Stomach smooth muscle (tissue), 2 donors: ENCODE measurements at regions not wholly inside any gene's neighbourhood (a gene's known extent, or its start where the extent isn't known, plus 50 kb on each side); places are given as distances from the start of the nearest gene placed in this dataset.

ENCODE experiments used
- H3K27ac ChIP-seq: one replicate; pipeline ENCODE4 v1.7.0; 2013; ENCODE audit warnings: mild to moderate bottlenecking, low read length, inconsistent platforms
- H3K27me3 ChIP-seq, 2 donors: one replicate each; pipeline ENCODE4 v1.7.0; 2013; ENCODE audit warnings: low read length in 2 of 2; ENCODE audit not compliant: insufficient read depth in 2 of 2, control insufficient read depth in 1 of 2
- H3K36me3 ChIP-seq, 2 donors: one replicate each; pipeline ENCODE4 v1.7.0; 2013; ENCODE audit warnings: low read length in 2 of 2; ENCODE audit not compliant: control insufficient read depth in 2 of 2, insufficient read depth in 2 of 2
- H3K4me1 ChIP-seq: one replicate; pipeline ENCODE4 v1.7.0; 2013; ENCODE audit warnings: low read length; ENCODE audit not compliant: control insufficient read depth, insufficient read depth
- H3K4me3 ChIP-seq, 2 donors: one replicate each; pipeline ENCODE4 v1.7.0; 2013; ENCODE audit warnings: low read length in 2 of 2
- H3K9ac ChIP-seq, 2 donors: one replicate each; pipeline ENCODE4 v1.7.0; 2013; ENCODE audit warnings: low read length in 2 of 2, mild to moderate bottlenecking in 1 of 2
- H3K9me3 ChIP-seq, 2 donors: one replicate each; pipeline ENCODE4 v1.7.0; 2013; ENCODE audit warnings: low read length in 2 of 2; ENCODE audit not compliant: control insufficient read depth in 2 of 2
- donor health status: healthy.
- donor health status: Pancreatic carcinoma.

- no peak overlapping the region for H3K9ac ChIP-seq
- no peak overlapping the region for H3K27ac ChIP-seq
- no peaks in the 10 kb centered on the region for H3K9me3 ChIP-seq
- no peak overlapping the region for H3K4me3 ChIP-seq
- no peaks in the 10 kb centered on the region for H3K4me1 ChIP-seq
- H3K27me3 ChIP-seq, result no peaks in the 10 kb centered on the region
- H3K36me3 ChIP-seq, result no peaks in the 10 kb centered on the region
Measured at GRCh38 chr6:14729129-14729871, 516.6 kb upstream of the JARID2 start.

DNA sequence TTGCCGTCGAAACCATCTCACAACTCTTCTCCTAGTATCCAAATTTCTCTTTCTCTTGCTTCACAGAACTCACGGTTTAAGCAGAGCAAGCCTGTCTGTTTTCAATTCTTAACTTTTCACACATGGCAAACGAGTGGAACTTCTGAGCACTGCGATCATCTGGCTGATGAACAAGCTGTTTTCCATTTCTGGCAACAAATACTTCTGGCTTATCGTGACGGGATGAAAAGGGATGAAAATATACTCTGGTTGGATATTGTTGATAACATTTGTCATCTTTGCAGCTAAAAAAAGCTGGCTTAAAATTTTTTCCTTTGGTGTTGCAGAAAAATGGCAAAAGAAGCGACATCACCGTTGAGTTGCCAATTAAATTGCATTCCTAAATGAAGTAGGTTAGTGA lies 515.2 kb upstream of the JARID2 start:
- Histone ChIP-seq H3K9ac (no peak overlapping the region), H3K27ac (no peak overlapping the region), H3K36me3 (no peaks in the 10 kb centered on the region), H3K4me3 (no peak overlapping the region), H3K9me3 (no peaks in the 10 kb centered on the region), H3K4me1 (no peaks in the 10 kb centered on the region), H3K27me3 (no peaks in the 10 kb centered on the region)

- no peaks in the 10 kb centered on the region for H3K9me3 ChIP-seq
- no peaks in the 10 kb centered on the region for H3K27me3 ChIP-seq
- no peak overlapping the region for H3K27ac ChIP-seq
- H3K9ac ChIP-seq, result no peak overlapping the region
- no peaks in the 10 kb centered on the region for H3K36me3 ChIP-seq
- H3K4me3 ChIP-seq, result no peak overlapping the region
- no peaks in the 10 kb centered on the region for H3K4me1 ChIP-seq
Measured at GRCh38 chr6:14731611-14732010, 514.3 kb upstream of the JARID2 start.

GRCh38 chr6:14732226-14732843 lies 513.5 kb upstream of the JARID2 start:
- Histone ChIP-seq H3K27me3 (no peaks in the 10 kb centered on the region), H3K27ac (no peak overlapping the region), H3K4me3 (no peak overlapping the region), H3K36me3 (no peaks in the 10 kb centered on the region), H3K4me1 (no peaks in the 10 kb centered on the region), H3K9me3 (no peaks in the 10 kb centered on the region), H3K9ac (no peak overlapping the region)

DNA sequence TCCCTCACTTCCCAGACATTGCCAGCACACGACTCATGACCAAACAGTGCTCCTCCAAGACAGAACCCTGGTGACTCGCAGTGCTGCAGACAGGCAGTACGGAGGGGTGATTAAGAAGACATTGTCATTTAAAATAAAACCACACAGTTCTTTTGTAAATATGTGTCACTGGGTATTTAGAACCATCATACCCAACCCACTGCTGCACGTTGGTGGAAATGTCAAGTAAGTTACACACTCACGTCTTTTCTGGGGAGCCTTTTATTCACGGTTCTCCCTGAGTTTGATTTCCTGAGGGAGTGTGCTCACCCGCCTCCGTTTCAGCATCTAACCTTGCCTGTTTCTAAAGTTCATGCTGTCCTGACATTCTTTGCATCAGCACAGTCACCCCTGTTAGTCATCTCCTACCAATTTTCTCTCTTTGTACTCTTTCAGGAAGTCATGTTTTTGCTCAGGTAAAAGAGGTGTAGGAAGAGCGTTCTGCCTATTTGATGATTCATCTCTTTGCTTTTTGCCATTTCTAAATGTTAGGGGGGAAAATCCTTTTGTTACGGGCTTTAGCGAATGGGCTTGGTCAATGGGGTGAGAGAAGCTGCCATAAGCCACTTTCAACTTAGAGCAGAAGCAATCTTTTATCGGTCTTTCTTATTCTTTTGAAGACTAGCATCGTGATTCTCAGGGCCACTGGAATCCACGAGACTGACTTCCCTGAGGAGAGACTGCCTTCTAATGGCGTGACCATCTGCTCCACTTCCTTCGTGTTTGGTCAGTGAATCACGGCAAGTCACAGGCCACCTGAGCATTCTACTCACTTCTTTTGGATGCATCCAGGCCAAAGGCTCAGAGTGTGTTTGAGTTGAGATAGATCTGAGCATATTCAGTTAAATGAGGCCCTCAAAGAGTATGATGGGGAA lies 512.8 kb upstream of the JARID2 start:
- H3K9ac ChIP-seq, result no peak overlapping the region
- no peak overlapping the region for H3K4me3 ChIP-seq
- H3K36me3 ChIP-seq, result no peaks in the 10 kb centered on the region
- no peaks in the 10 kb centered on the region for H3K9me3 ChIP-seq
- no peak overlapping the region for H3K27ac ChIP-seq
- no peaks in the 10 kb centered on the region for H3K4me1 ChIP-seq
- no peaks in the 10 kb centered on the region for H3K27me3 ChIP-seq

DNA sequence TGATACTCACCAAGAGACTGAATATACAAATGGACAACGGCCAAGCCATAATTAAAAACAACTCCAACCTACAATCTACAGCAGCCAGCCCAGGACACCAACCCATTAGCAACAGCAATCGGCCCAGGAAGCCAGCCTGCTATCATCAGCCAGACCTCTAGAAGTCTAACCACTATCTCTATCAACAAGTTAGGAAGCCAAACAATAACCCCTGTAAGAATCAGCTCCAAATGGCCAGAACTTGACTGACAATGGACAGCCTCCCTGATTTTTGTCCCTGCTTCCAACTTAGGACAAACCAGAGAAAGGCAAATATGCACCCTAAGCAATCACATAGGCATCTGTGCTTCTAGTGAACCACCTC lies 511.8 kb upstream of the JARID2 start:
- Histone ChIP-seq H3K27ac (no peak overlapping the region), H3K4me1 (no peaks in the 10 kb centered on the region), H3K9me3 (no peaks in the 10 kb centered on the region), H3K36me3 (no peaks in the 10 kb centered on the region), H3K9ac (no peak overlapping the region), H3K4me3 (no peak overlapping the region), H3K27me3 (no peaks in the 10 kb centered on the region)

DNA sequence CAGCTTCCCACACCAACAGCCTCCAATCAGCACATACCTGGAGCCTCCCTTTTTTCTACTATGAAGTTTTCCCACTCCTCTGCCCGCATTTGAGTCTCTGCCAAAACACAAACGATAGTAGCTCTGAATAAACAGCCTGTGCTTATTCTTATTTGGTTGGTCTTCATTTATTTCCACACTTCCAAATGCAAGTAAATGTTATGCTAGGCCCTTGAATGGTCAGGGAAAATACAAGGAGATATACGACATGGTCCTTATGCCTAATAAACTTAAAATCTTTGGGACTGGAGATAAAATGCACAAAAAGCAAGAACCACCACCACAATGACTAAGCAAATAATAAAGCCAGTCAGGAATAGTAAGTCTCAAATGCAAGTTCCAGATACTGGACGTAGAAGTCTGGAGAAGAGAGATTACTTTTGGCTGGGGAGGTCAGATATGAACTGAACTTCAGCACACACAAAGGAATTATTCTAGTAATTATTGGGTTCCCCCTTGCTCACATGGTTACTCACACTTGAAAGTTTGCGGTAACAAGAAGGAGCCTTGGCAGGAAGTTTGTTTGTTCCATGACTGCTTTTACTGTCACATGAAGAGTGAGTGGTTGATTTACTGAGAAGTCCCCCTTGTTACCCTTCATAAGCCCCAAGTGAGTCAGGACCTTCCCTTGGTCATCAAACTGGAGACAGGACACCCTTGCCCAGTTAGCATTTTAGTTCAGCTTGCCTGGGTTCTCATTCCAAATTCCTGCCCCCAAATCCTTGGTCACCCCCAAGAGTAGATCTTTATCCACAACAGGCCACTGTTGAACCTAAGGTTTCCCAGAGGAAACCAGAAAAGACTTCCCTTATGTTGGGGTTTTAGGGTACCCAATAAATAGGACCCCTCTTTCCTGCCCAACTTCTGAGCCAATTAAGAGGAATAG lies 511.2 kb upstream of the JARID2 start:
- H3K27ac ChIP-seq, result no peak overlapping the region
- no peaks in the 10 kb centered on the region for H3K27me3 ChIP-seq
- no peaks in the 10 kb centered on the region for H3K9me3 ChIP-seq
- H3K4me1 ChIP-seq, result no peaks in the 10 kb centered on the region
- no peak overlapping the region for H3K4me3 ChIP-seq
- H3K9ac ChIP-seq, result no peak overlapping the region
- H3K36me3 ChIP-seq, result no peaks in the 10 kb centered on the region

DNA sequence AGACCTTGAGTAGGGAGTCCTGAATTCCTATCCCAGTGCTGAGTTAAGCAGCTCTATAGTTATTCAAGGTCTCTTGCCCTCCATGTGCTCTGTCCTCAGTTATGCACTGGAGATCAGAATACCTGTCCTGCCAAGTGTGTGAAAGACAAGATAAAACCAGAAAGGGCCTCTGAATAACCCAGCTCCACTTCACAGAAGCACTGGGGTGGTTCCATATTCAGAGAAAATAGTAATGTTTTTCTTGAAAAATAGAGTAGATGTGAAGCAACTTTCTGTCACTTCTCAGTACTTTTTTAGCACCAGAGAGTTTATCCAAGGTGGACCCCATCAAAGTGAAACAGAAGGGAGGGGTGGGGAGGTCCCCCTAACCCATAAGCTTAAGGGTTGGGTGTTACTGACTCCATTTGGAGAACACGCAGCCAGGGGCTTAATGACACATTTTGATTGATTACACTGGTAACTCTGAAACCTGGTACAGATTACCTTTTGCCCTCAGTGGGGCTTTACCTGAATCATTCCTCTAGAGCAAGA lies 509.8 kb upstream of the JARID2 start:
- Histone ChIP-seq H3K4me3 (no peak overlapping the region), H3K9ac (no peak overlapping the region), H3K27ac (no peak overlapping the region), H3K27me3 (no peaks in the 10 kb centered on the region), H3K36me3 (no peaks in the 10 kb centered on the region), H3K4me1 (no peaks in the 10 kb centered on the region), H3K9me3 (no peaks in the 10 kb centered on the region)

- Histone ChIP-seq H3K27me3 (no peaks in the 10 kb centered on the region), H3K4me3 (no peak overlapping the region), H3K4me1 (no peaks in the 10 kb centered on the region), H3K9ac (no peak overlapping the region), H3K9me3 (no peaks in the 10 kb centered on the region), H3K27ac (no peak overlapping the region), H3K36me3 (no peaks in the 10 kb centered on the region)
Measured at GRCh38 chr6:14736554-14736953, 509.3 kb upstream of the JARID2 start.

- no peaks in the 10 kb centered on the region for H3K36me3 ChIP-seq
- no peak overlapping the region for H3K9ac ChIP-seq
- H3K4me1 ChIP-seq, result no peaks in the 10 kb centered on the region
- H3K27me3 ChIP-seq, result no peaks in the 10 kb centered on the region
- no peak overlapping the region for H3K4me3 ChIP-seq
- H3K9me3 ChIP-seq, result no peaks in the 10 kb centered on the region
- H3K27ac ChIP-seq, result no peak overlapping the region
Measured at GRCh38 chr6:14738497-14738896, 507.4 kb upstream of the JARID2 start.
